ENCODE measurements at regions not wholly inside any gene's neighbourhood (a gene's known extent, or its start where the extent isn't known, plus 50 kb on each side); places are given as distances from the start of the nearest gene placed in this dataset.

DNA sequence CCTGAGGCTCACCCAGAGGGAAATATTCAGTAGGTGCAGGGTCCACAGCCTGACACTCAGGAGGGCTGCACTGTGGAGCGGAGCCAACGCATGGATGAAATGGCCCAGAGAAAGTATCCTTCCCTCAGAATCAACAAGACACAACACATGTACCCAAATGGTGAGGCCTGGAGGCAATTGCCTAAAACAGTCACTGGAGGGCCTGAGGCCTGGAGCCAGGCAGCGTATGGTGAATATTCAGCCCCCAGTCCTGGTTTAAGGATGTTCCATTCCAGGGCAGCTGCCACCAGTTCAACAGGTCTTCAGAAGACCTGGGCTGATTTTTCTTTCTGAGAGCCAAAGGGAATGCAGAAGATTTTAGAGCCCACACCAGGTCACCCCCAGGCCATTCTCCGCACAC is 264.8 kb downstream of the INSC start:
- no peak for DNase-seq (ENCODE audit: low read depth)

DNA sequence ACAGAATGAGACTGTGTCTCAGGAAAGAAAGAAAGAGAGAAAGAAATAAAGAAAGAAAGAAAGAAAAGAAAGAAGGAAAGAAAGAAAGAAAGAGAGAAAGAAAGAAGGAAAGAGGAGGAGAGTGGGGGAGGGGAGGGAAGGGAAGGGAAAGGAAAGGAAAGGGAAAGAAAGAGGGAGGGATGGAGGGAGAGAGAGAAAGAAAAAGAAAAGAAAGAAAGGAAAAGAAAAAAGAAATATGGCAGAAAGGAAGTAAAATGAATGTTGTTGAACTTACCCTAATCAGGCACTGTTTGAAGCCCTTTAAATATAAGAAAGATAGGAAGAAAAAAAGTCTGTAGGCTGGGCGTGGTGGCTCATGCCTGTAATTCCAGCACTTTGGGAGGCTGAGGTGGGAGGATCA is 276.1 kb downstream of the INSC start:
- no peak for DNase-seq (ENCODE audit: low read depth)

- no peak for DNase-seq (ENCODE audit: low read depth)
Measured at GRCh38 chr11:15396778-15397177, 282.1 kb downstream of the INSC start.

- no peak for DNase-seq (ENCODE audit: low read depth)
Measured at GRCh38 chr11:15406851-15407351, 292.2 kb downstream of the INSC start.

DNA sequence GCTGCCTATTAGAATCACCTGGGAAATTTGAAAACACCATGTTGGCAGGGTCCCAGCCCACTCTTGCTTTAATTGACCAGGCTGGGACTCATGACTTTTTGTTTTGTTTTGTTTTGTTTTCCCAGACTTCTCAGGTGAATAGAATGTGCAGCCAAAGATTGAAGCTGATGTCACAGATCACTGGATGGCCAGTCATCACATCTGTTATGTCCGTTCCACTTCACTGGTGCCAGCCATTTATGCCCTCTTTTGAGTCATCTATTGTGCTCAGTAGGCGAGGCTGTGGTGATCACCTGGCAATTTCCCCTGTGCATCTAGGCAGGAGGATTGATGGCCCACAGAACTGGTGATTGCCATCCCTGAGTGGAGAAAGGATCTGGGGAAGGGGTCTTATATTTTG is 297.3 kb downstream of the INSC start:
- DNase-seq (ENCODE audit: low read depth), result no peak

- no peak for DNase-seq (ENCODE audit: low read depth)
Measured at GRCh38 chr11:15418921-15419320, 304.2 kb downstream of the INSC start.

DNA sequence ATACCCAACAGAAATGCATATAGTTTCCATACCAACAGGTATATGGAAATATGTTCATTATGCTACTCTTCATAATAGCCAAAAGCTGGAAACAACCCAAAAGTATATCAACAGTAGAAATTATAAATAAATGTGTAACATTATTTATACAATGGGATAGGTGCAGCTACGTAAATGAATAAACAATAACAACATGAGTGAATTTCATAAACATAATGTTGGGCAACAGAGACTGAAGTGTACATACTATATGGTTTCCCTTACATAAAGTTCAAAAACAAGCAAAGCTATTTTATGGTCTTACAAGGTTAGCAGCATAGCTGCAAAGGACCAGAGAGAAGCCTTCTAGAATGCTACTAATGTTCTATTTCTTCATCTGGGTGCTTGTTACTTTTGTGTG is 305.0 kb downstream of the INSC start:
- DNase-seq (ENCODE audit: low read depth), result no peak

DNA sequence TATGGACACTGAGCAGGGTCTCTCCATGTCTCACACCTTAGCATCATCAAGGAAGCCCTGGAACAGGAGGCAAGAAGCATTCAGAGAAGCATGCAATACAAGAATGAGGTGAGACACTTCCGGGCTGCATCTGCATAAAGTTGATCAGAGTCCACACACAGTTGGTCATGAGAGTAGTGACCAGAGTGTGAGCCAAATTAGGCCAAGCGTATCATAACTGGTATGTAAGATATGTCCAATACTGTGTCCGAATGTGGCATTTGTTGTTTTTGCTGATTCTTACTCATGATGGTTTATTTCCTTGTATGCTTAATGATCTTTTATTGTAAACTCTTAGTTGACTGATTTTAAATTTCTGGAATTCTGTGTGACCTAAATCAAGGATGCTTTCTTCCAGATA is 315.7 kb downstream of the INSC start:
- DNase-seq (ENCODE audit: low read depth), result no peak

- DNase-seq (ENCODE audit: low read depth), result no peak
Measured at GRCh38 chr11:15434529-15434928, 319.8 kb downstream of the INSC start.

DNA sequence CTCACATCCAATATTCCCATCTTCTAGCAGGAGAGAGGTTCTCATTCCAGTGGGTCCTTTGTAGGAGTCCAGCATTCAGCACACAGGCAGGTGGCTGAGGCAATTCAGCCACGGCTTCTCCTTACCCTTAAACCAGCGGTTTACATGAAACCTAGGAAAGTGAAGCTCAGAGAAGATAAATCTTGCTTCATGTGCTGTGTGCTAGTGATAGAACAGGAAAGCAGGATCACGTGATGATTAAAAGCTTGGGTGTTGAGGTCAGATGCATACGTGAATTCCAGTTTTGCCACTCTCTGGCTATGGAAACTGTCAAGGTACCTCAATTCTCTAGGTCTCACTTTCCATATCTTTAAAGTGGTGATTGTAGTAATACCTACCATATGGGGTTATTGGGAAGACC is 331.6 kb downstream of the INSC start:
- DNase-seq (ENCODE audit: low read depth), result no peak

- DNase-seq (ENCODE audit: low read depth), result no peak
Measured at GRCh38 chr11:15446929-15447328, 332.2 kb downstream of the INSC start.

GRCh38 chr11:15451713-15452112 is 337.0 kb downstream of the INSC start:
- DNase-seq (ENCODE audit: low read depth), result no peak

- no peak for DNase-seq (ENCODE audit: low read depth)
Measured at GRCh38 chr11:15453211-15453765, 338.6 kb downstream of the INSC start.

DNA sequence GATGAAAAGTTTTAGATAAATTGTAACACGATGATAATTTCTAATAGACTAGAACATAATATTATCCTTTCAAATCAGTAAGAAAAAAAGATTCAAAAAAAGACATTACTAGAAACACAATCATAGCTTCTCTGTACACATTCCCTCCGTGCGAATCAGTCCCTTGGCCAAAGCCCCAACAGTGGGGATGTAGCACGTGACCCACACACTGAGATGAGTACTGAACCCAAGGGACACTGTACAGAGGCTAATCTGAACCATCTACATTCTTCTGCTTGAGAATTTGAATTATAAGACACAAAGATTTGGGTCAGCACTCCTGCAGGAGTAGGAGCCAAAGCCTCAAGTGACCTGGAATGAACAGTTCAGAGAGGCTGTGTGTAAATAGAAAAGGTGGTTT is 353.7 kb downstream of the INSC start:
- DNase-seq (ENCODE audit: low read depth), result no peak

- no peak for DNase-seq (ENCODE audit: low read depth)
Measured at GRCh38 chr11:15471048-15471894, 356.5 kb downstream of the INSC start.

DNA sequence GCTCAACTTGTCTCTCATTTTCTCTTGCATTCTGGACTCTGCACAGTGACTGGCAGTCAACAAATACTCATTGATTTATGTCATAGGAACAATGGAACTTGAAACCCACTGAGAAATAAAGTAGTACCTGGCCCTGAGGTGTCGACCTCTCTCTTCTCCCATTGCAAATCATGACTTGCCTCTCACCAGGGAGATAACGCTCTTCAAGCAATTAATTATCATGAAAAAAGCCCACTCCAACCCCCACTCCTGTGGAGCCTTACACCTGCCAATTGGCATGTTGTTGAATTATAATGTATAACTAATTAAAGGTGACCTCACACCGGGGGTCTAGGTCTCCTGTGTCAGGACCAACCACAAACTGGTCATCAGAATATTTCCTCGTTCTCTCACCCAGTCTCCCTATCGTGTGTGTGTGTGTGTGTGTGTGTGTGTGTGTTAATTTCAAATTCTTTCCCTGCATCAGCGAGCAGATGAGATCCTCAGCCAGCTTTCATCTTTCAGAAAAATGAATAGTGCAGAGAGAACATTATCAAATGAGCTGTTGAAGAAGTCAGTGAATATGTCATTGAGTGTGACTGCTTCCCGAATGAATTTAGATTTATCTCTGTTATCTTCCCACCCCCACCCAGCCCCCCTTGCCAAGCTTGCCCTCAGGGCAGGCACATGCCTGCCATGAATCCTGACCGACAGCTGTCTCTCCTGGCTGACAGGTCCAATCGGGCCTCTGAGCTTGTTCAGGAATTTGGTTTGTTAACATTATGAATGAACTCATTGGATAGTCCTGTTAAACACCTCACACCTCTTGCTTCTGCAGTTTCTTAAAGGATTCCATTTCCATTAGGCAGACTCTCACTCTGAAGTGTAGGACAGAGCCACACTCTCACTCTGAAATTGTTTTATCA is 357.4 kb downstream of the INSC start:
- DNase-seq (ENCODE audit: low read depth), result no peak

DNA sequence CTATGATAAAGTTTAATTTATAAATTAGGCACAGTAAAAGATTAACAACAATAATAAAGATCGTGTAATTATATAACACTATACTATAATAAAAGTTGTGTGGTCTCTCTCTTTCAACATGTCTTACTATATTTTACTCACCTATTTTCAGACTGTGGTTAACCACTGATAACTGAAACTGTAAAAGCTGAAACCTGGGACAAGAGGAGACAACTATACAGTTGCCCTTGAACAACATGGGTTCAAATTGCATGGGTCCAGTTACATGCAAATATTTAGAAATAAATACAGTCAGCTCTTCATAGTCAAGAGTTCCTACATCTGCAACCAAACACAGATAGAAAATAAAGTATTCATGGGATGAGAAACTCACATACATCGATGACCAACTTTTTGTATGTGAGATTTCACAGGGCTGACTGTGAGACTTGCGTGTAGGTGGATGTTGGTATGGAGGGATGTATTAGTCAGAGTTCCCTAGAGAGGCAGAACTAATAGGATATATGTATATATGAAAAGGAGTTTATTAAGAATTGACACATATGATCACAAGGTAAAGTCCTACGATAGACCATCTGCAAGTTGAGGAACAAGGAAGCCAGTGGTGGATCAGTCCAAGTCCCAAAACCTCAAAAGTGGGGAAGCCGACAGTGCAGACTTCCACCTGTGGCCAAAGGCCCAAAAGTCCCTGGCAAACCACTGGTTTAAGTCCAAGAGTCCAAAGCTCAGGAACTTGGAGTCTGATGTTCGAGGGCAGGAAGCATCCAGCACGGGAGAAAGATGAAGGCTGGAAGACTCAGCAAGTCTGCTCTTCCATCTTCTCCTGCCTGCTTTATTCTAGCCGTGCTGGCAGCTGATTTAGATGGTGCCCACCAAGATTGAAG is 359.5 kb downstream of the INSC start:
- no peak for DNase-seq (ENCODE audit: low read depth)

DNA sequence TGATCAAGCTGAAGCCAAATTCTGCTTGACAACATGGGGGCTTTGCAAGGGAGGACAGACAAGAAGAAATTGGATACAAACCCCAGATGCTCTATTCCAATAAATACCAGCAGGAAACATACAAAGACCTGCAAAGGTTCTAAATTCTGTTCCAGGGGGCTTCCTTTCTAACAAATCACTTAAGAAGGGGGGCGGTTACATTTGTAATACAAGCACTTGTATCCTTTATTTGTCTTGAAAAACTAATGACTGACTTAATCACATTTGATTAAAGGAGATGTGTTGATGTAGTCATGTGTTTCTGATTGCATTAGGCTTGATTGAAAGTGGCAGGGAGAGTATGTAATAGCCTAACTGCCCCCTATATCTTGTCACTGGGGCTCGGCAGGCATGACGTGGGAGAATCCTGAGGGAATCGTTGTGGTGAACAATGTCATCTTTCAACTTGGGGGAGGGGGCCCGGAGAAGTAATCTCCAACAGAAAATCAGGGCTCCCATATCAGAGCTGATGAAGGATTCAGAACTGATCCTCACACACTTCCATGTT is 361.7 kb downstream of the INSC start:
- no peak for DNase-seq (ENCODE audit: low read depth)

GRCh38 chr11:15481871-15482270 is 367.1 kb downstream of the INSC start:
- DNase-seq (ENCODE audit: low read depth), result no peak

- DNase-seq (ENCODE audit: low read depth), result no peak
Measured at GRCh38 chr11:15483205-15483604, 368.5 kb downstream of the INSC start.

- DNase-seq (ENCODE audit: low read depth), result no peak
Measured at GRCh38 chr11:15484398-15484797, 369.7 kb downstream of the INSC start.
